ENCODE measurements at regions not wholly inside any gene's neighbourhood (a gene's known extent, or its start where the extent isn't known, plus 50 kb on each side); places are given as distances from the start of the nearest gene placed in this dataset.

DNA sequence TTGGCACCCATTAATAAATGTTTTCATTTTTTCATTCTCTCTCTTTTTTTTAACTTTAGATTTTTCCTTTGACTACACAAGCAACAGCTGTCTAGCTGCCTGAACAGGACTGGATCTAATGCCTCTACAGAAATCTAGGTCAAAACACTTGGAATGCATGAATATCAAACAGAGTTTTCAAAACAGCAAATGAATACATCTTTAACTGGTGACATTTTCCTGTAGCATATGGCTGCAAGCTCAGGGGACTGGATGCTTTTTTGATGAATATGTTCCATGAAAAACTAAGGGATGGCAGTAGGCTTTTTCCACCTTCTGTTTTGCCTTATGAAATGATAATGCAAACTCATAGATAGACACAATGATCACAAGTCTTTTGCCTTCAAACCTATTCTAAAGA lies 661.7 kb downstream of the MCTP2 start:
- Histone ChIP-seq H3K36me3 (no peaks in the 10 kb centered on the region), H3K4me1 (no peaks in the 10 kb centered on the region), H3K27ac (no peak overlapping the region), H3K9me3 (no peaks in the 10 kb centered on the region), H3K27me3 (no peaks in the 10 kb centered on the region), H3K4me3 (no peak overlapping the region)
- DNase-seq = no peak
- intact Hi-C loops (cut with DNase I) = no loop called here
- TF ChIP-seq POLR2AphosphoS5 (IDR thresholded peaks at IDR 0.05) = no peak
- no peak for TF ChIP-seq EP300 (IDR thresholded peaks at IDR 0.05)
- TF ChIP-seq, protein P1, sequence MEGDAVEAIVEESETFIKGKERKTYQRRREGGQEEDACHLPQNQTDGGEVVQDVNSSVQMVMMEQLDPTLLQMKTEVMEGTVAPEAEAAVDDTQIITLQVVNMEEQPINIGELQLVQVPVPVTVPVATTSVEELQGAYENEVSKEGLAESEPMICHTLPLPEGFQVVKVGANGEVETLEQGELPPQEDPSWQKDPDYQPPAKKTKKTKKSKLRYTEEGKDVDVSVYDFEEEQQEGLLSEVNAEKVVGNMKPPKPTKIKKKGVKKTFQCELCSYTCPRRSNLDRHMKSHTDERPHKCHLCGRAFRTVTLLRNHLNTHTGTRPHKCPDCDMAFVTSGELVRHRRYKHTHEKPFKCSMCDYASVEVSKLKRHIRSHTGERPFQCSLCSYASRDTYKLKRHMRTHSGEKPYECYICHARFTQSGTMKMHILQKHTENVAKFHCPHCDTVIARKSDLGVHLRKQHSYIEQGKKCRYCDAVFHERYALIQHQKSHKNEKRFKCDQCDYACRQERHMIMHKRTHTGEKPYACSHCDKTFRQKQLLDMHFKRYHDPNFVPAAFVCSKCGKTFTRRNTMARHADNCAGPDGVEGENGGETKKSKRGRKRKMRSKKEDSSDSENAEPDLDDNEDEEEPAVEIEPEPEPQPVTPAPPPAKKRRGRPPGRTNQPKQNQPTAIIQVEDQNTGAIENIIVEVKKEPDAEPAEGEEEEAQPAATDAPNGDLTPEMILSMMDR (IDR thresholded peaks at IDR 0.05) = no peak
- TF ChIP-seq POLR2A (IDR thresholded peaks at IDR 0.05) = no peak

DNA sequence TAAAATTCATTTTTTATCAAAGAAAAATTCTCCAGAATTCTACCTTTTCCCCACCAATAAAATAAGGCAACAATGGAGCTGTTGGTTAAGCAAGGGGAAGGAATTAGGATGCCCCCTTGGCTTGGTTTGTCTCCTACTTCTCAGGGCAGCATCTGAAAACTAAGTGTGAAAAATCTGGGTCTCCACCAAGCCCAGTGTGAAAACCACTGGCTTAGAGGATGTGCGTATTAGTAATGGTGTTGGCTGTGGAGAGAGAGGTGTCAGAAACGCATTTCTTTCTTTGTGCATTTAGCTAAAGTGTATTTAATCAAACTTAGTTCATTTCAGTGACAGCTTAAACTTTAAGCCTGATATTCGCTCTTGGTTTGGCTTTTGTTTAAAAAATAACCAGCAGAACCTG lies 662.7 kb downstream of the MCTP2 start:
- intact Hi-C loops (cut with DNase I) = no loop called here
- WGBS, 2 donors = 84% methylated on average over 3 of the region's 3 CpGs

DNA sequence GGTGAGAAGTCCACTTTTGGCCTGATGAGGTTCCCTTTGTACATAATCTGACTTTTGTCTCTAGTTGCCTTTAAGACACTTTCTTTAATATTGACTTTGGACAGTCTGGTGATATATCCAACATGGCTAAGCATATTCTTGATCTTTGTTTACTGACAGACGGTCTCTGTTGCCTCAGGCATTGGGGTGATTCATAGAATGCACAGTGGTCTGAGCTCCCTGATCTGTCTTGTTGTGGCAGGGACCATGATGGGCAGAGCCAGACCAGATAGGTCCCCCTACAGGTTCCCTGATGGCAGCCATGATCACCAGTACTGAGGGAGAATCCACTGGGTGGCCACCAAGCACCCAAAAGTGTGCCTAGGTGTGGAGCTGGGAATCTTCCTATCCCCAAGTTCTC lies 678.1 kb downstream of the MCTP2 start:
- Histone ChIP-seq H3K4me3 (no peak overlapping the region), H3K4me1 (no peaks in the 10 kb centered on the region), H3K36me3 (no peaks in the 10 kb centered on the region), H3K27me3 (no peaks in the 10 kb centered on the region), H3K9me3 (peaks cover 0 to 10% (median 5%) of the 10 kb centered on the region in 4 donors), H3K27ac (no peak overlapping the region)
- DNase-seq = no peak
- WGBS, 2 donors = 79 to 82% methylated on average over 1 of the region's 1 CpG
- intact Hi-C loops (cut with DNase I) = no loop called here
- TF ChIP-seq, protein P1 (IDR thresholded peaks at IDR 0.05) = no peak
- TF ChIP-seq POLR2AphosphoS5 (IDR thresholded peaks at IDR 0.05) (no peak), EP300 (IDR thresholded peaks at IDR 0.05) (no peak), POLR2A (IDR thresholded peaks at IDR 0.05) (no peak)

More for the DNA sequence above, 662.7 kb downstream of the MCTP2 start:
- TF ChIP-seq, protein P1 (IDR thresholded peaks at IDR 0.05) = no peak
- DNase-seq = no peak
- H3K36me3 ChIP-seq = no peaks in the 10 kb centered on the region
- H3K27me3 ChIP-seq = no peaks in the 10 kb centered on the region
- H3K4me3 ChIP-seq = no peak overlapping the region
- no peaks in the 10 kb centered on the region for H3K4me1 ChIP-seq
- no peak overlapping the region for H3K27ac ChIP-seq
- no peaks in the 10 kb centered on the region for H3K9me3 ChIP-seq

DNA sequence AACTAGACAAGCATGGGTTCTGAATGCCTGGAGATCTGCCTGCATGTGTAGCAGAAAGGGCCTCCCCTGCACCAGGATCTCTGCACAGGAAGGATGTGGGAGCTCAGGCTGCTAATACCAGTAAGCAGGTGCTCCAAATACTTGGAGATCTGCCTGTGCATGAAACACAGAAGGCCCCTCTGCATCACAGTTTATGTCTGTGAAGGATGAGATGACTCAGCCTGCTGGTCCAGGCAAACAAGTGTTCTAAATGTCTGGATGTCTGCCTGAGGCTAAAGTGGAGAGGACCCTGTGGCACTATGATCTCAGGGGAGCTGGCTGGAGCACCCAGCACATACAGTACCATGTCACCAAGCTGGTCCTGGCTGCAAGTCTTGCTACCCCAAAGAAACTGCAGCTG lies 678.8 kb downstream of the MCTP2 start:
- H3K4me3 ChIP-seq = no peak overlapping the region
- intact Hi-C loops (cut with DNase I) = no loop called here
- peaks cover 0 to 10% (median 5%) of the 10 kb centered on the region in 4 donors for H3K9me3 ChIP-seq
- no peaks in the 10 kb centered on the region for H3K4me1 ChIP-seq
- TF ChIP-seq EP300 (IDR thresholded peaks at IDR 0.05) = no peak
- TF ChIP-seq POLR2AphosphoS5 (IDR thresholded peaks at IDR 0.05) = no peak
- TF ChIP-seq POLR2A (IDR thresholded peaks at IDR 0.05) = no peak
- H3K27ac ChIP-seq = no peak overlapping the region
- no peak for DNase-seq
- H3K27me3 ChIP-seq = no peaks in the 10 kb centered on the region
- H3K36me3 ChIP-seq = no peaks in the 10 kb centered on the region

DNA sequence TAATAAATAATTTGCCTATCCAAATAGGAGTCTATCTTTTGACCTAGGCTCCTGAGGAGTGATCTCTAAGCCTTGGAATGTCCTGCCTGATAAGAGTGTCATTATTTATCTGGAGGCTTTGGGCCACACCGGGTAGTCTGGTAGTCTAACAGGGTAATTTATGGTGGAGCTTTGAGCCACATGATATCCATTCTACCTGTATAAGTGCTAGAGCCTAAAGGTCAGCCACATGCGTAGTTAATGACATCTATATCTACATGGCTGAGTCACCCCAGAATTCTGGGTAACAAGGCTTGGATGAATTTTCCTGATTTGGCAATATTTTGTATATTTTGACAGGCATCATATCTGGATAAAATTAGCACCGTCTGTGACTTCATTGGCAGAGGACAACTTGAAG lies 681.4 kb downstream of the MCTP2 start:
- Histone ChIP-seq H3K4me1 (no peaks in the 10 kb centered on the region), H3K27me3 (no peaks in the 10 kb centered on the region), H3K36me3 (no peaks in the 10 kb centered on the region), H3K27ac (no peak overlapping the region), H3K4me3 (no peak overlapping the region), H3K9me3 (peaks cover 0 to 10% (median 5%) of the 10 kb centered on the region in 4 donors)
- no peak for DNase-seq
- WGBS, 2 donors = 82 to 83% methylated on average over 3 of the region's 3 CpGs
- TF ChIP-seq POLR2A (IDR thresholded peaks at IDR 0.05) (no peak), POLR2AphosphoS5 (IDR thresholded peaks at IDR 0.05) (no peak), EP300 (IDR thresholded peaks at IDR 0.05) (no peak)
- TF ChIP-seq, protein P1 (IDR thresholded peaks at IDR 0.05) = no peak
- intact Hi-C loops (cut with DNase I) = no loop called here
